Tibial nerve (tissue), 4 donors: ENCODE measurements at regions not wholly inside any gene's neighbourhood (a gene's known extent, or its start where the extent isn't known, plus 50 kb on each side); places are given as distances from the start of the nearest gene placed in this dataset.

Experiments used
- EP300 ChIP-seq, 2 donors: sonication (generic); formaldehyde crosslinking; IDR thresholded peaks; one replicate each; pipeline ENCODE4 v1.6.1; 2017; ENCODE audit warnings: antibody characterized with exemption in 2 of 2, mild to moderate bottlenecking in 1 of 2
- TF ChIP-seq, protein P1 (sequence below), 5 experiments: fragments of 200-600 bp in 3 of 5; fragments of 450-650 bp in 2 of 5; sonication (generic) in 3 of 5; IDR thresholded peaks; one replicate each; pipeline ENCODE4 v1.5.1; 2016 to 2019; ENCODE audit warnings: antibody characterized with exemption in 5 of 5, mild to moderate bottlenecking in 3 of 5, moderate library complexity in 2 of 5

GRCh38 chr4:45122406-45122805 is 396.1 kb upstream of the GNPDA2 start:
- TF ChIP-seq, protein P1, sequence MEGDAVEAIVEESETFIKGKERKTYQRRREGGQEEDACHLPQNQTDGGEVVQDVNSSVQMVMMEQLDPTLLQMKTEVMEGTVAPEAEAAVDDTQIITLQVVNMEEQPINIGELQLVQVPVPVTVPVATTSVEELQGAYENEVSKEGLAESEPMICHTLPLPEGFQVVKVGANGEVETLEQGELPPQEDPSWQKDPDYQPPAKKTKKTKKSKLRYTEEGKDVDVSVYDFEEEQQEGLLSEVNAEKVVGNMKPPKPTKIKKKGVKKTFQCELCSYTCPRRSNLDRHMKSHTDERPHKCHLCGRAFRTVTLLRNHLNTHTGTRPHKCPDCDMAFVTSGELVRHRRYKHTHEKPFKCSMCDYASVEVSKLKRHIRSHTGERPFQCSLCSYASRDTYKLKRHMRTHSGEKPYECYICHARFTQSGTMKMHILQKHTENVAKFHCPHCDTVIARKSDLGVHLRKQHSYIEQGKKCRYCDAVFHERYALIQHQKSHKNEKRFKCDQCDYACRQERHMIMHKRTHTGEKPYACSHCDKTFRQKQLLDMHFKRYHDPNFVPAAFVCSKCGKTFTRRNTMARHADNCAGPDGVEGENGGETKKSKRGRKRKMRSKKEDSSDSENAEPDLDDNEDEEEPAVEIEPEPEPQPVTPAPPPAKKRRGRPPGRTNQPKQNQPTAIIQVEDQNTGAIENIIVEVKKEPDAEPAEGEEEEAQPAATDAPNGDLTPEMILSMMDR (IDR thresholded peaks at IDR 0.05): no peak
- TF ChIP-seq EP300 (IDR thresholded peaks at IDR 0.05): no peak
